Activated naive CD4-positive, alpha-beta T cell (primary cell): ENCODE measurements at regions not wholly inside any gene's neighbourhood (a gene's known extent, or its start where the extent isn't known, plus 50 kb on each side); places are given as distances from the start of the nearest gene placed in this dataset.
"Not testable (repeated sequence)": the region's sequence is repeated elsewhere in the genome, so short reads cannot be mapped to it uniquely, and the experiment has no call there.

Experiments used
- DNase-seq, 4 experiments: peaks; one replicate each; lab custom pipeline; 2025; lab: John Stamatoyannopoulos, UW

DNA sequence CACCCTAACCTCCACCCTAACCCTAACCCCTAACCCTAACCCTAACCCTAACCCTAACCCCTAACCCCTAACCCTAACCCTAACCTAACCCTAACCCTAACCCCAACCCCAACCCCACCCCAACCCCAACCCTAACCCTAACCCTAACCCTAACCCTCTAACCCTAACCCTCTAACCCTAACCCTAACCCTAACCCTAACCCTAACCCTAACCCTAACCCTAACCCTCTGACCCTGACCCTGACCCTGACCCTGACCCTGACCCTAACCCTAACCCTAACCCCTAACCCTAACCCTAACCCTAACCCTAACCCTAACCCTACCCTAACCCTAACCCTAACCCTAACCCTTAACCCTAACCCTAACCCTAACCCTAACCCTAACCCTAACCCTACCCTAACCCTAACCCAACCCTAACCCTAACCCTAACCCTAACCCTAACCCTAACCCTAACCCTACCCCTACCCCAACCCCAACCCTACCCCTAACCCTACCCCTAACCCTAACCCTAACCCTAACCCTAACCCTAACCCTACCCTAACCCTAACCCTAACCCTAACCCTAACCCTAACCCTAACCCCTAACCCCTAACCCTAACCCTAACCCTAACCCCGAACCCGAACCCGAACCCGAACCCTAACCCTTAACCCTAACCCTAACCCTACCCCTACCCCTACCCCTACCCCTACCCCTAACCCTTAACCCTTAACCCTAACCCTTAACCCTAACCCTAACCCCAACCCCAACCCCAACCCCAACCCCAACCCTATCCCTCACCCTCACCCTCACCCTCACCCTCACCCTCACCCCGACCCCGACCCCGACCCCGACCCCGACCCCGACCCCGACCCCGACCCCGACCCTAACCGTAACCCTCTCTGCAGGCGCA is 186.2 kb upstream of the CHL1 start:
- not testable (repeated sequence) for DNase-seq

DNA sequence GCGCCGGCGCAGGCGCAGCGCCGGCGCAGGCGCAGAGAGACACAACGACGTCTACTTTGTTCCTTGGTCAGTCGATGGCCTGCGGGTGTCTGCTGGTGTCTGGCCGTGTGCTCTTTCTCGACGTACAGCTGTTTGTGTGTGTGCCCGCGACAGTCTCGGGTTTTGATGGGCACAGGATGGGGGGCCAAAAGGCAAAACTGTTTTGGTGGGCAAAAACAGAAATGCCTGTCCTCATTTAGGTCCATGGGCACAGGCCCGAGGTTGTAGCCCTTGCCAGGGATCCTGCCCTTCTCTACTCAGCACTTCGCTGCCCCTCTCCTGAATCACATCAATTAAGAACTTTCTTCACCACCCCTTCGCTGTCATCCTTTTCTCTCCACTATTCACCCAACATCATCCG is 184.8 kb upstream of the CHL1 start:
- peak in 1 of 4 experiments; percentile 10 for DNase-seq

DNA sequence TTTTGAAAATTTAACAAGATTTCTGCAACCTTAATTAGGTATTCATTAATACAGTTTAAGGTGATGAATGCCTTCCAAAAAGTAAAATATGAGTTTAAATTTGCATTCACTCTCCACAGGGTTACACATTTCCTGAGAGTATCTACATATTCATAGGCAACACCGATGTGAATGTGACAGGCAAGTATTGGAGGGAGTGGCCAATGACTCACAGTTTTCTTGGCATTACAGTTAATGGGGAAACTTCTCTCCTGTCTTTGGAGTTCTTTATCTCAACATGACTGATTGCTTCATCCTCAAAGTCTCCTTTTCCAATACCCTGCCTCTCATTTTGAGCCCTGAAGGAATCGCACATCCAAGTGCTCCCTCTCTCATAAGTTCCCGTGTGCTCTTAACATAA is 181.9 kb upstream of the CHL1 start:
- DNase-seq, result no peak

DNA sequence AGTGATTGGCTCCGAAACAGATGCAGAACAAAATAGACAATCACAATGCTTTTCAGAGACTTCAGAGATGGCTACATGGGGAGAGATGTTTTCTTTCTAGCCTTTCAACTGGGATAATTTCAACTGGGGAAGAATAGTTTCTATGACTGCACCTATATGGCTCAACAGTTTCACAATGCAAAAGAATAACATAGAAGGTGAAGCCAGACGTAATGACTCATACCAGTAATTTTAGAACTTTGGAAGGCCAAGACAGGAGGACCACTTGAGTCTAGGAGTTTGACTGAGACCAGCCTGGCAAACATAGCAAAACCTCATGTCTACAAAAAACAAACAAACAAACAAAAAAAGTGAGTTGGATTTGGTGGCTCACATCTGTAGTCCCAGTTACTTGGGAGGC is 180.2 kb upstream of the CHL1 start:
- DNase-seq, result no peak

DNA sequence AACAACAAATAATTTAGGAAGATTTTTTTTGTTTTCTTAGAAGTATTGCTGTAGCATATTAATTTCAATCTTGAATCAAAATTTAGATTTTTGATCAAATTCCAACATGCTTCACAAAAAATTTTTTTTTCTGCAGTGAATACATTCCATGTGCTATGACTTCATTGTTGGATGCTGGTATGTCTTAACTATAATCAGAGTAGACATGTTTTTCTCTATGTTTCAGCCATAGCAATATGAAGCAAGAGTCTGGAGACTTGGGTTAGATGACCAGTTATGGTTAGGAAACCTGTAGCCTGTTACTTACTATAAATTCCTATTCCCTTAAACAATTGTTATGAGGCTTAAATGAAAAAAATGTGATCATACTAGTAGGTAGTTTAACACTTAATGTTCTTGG is 176.1 kb upstream of the CHL1 start:
- no peak for DNase-seq

DNA sequence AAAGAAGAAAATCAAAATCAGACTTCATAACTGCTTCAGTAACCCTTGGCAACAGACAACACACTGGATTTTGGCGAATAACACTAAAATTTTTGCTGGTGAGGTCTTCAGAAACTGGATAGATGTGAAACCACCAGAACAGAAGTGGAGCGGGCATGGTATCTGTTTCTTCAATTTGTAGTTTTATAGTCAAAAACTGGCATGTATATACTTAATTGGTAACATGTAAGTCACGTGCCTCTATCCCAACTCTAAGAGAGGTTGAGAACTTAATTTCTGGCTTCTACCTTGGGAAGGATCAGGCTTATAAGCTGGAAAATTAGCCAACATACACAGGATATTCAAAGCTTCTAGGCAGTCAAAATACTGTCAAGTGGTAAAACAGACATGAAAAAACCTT is 172.6 kb upstream of the CHL1 start:
- no peak for DNase-seq

DNA sequence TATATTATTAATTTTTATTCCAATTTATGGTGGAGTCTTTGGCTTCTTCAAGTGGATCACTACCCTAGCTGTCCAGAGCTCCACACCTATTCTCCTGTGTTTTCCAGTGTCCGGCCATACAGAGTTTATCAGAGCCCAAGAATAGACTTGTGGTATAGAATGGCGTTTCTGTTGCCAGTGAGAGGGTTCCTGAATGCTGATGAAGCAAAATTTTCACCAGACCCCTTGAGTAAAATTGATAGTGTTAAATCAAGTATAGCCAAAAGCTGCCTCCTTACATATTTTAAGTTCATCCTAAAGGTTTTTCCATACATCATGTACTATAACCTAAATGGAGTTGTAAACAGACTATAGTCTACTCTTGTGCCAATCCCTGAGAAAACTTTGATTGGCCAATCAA is 171.5 kb upstream of the CHL1 start:
- no peak for DNase-seq

DNA sequence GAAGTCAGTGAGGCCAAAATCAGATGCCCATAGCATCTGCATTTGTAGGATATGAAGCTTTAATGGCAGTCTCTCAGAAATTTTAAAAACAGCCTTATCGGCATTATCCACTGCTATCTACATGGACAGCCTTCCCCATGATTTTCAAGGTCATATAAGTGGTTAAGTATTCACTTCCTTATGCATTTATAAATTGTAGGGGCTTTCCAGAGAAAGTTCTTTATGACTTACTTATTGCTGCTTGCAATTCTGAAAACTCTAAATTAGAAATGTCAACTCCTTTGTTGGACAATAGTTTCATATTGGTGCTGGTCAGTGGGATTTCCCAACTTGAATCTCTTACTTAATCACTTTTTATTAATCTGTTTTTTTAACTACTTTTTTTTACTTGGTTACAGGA is 160.6 kb upstream of the CHL1 start:
- DNase-seq, result not testable (repeated sequence)

DNA sequence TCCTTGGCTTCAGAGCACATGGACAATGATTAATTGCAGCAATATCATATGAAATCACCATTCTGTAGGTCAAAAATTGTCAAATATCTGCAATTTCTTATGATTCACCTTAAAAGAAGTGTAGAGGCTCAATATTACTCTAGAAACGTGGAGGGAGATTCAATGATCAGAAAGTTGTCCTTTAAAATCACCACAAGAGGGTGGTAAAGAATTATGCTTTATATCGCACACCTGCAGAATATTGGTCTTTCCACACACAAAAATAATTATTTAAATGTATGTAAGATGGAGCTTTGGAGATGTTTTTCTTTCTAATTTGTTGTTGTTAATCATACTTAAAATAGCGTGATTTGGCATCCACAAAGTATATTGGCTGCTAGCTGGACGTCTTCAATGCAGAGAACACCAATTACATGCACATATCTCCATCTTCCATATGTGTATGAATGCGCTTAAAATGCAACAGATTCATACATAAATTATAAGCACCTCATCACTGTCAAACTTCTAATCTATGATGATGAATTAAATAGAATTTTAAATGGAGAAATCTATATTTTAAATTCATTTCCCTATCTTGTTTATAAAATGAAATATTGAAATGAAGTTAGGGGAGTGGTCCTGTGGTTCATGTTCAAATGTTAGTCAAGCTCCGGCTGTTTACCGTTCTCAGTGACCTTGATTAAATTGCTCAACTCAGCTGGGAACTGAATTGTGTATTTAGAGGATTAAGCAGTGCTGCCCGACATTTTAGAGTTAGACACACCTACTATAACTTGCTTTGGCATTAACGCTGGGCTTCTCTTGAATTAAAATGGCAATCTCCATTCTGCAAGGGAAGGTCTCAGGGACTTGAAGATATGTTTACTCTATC is 153.5 kb upstream of the CHL1 start:
- DNase-seq, result not testable (repeated sequence)

DNA sequence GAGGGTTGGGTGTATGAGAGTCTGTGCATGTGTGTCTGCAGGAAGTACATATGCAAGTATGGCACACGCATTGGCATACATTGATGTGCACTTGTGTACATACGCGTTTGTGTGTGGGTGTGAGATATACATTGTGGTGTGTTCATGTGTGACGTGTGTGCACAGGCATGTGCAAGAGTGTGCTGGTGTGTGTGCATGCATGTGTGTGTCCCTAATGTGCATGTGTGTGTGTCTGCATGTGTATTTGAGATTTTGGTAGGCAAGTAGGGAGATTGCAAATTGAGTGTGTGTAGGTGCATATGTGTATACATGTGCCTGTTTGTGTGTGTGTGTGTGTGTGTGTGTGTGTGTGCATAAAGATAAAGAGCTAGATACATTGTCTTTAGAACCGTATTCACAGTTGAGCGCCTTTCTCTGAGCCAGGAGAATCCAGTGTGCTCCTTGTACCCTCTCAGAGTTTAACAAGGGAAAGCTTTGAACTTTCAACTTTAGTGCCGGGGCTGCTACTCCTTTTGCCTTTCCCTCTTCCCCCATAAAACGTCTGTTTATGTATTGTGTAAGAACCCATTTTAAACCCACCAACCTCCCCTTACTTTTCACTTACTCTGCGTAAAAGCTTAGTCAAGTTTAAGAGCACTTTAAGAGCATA is 152.4 kb upstream of the CHL1 start:
- DNase-seq, result no peak

DNA sequence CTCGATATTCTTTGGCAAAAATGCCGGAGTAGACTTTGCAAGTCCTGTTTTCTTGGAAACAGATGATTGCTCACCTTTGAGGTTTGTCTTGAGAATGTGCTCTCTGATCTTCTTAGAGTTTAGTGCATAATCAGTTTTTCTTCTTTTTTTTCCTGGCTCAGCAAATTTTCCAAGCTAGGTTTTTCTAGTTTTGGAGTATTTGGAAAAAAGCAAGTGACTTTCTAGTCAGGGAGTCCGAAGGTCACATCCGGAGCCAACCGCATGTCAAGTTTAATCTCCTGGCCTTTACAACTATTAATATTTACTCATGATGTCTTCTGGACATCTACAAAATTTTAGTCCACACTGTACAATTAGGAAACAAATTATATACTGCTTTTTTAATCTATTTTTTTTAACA is 151.6 kb upstream of the CHL1 start:
- DNase-seq, result not testable (repeated sequence)

DNA sequence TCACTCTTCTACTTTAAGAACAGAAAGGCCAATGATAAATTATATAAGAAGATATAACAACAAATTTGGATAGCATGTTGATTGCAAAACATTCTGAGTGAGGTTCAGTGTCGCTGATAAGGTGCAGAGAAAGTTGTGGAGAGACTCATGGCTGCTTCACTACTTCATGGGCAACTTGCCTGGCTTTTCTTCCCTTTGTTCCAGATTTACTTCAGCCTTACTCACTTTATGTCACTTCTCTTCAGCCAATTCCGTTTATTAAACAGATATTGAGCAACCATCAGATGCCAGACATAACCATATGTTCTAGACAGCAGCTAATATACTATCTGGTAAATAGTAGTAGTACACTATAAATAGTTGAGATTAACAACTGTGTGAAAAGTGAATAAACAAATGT is 150.0 kb upstream of the CHL1 start:
- no peak for DNase-seq

DNA sequence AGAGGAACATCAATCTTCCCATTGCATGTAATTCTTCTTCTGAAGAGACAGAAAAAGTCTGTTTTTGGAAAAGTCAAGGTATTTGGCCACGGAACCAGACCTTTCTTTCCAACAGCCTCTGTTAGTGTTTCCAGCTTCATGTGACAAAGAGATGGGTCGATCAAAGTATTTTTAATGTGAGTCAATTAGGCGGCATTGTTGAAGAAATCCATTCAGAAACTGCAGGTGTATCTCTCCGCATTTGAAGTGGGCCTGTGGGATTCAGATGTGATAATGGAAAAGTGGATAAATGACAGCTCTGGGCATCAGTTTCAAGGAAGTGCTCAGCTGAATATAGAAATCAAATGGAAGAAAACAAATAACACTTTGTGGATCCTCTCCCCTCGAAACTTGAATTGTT is 143.1 kb upstream of the CHL1 start:
- not testable (repeated sequence) for DNase-seq

DNA sequence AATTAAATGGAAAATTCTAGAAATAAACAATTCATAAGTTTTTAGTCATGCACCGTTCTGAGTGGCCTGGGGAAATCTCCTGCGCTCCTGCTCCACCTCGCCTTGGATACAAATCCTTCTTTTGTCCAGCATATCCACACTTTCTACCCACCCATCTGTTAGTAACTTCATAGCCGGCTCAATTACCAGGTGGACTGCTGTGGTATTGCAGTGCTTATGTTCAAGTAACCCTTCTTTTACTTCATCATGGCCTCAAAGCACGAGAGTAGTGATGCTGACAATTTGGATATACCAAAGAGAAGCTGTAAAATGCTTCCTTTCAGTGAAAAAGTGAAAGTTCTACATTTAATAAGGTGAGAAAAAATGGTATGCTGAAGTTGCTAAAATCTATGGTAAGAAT is 142.3 kb upstream of the CHL1 start:
- no peak for DNase-seq

DNA sequence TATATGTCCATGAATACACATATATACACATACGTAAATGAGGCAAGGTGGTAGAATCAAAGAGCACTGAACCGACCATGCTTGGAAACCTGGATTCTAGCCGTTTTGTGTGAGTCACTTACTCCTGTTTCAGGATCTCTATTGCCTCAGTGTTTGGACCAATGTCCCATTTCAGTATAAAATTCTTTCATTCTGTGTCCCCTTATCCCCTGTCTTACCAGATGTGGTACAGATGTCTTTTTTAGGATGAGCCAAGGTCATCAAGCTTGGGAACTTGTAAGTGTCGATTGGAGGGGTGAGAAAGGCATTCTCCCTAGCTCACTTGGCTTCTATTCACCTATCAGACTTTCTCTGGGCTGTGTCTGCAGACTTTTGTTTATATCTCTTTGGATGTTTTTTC is 139.9 kb upstream of the CHL1 start:
- no peak for DNase-seq

DNA sequence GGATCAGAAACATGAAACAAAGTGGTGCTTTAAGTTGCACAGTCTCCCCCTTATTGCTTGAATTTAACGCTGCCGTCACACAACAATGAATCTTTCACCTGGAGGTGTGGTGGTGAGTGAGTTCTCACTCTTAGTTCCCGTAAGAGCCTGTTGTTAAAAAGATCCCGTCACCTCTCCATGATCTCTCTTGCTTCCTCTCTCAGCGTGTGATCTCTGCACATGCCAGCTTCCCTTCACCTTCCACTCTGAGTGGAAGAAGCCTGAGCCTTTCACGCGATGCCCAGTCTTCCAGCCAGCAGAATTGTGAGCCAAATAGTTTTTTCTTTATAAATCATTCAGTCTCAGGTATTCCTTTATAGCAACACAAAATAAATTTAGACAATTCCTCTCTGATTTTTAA is 136.7 kb upstream of the CHL1 start:
- DNase-seq, result no peak

DNA sequence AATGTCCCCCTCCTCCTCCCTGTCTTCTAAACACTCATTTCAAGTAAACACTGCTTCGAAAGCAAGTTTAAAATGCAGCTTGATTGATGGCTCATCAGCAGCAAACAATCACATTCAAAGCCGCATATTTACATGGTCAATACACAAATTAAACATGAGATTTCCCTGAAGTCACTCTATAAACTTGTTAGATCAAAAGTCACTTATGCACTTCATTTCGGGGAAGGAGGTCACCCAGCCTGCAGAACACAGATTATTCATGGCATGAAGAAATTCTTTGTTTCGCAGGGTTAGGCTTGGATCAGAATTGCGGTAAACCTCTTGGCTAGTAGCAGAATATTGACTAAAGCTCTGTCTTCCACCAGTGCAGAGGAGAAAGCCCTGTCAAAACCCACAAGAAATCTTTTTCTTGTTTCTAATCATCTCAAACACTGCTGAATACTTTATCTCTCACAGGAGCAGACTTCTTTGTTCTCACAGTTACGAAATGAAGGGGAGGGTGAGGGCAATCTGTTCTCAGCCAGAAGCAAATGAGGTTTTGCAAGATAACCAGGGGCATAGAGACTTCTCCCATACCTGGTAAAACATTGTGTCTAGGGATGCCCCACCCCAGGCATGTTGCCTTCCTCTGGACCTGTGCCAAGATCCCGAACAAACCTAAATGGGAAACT is 133.3 kb upstream of the CHL1 start:
- no peak for DNase-seq

DNA sequence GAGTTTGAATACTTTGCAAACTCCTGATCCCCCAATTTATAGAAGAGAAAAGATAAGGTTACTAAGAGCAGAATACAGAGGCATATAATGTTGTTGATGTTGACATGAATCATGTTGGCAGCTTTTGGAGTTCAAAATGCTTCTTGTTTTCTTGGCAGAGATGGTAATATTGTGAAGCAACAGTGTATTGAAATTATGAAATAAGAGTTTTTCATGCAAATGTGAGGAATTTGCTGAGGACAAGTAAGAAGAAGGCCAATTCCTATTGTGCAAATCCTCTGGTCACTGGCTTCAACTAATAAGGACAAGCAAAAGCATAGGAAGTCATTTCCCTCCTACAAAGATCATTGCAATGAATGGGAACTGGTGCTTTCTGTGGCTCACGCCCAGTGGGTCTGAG is 126.9 kb upstream of the CHL1 start:
- no peak for DNase-seq

DNA sequence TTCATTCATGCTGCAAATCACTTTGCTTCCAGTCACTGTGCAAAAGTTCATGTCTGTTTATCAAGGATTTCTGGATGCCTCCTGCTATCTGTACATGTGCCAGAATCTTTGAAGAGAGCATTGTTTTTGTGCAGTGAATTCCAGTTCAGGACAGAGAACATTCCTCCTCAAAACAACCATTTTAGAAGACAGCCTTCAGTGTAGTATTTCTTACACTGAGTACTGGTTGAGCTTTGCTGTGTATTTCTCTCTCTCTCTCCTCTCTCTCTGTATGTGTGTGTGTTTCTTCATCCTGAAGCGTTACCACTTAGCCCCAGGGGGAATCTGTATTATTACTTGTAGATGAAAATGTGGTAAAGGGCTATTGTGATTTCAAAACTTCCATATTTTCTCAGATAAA is 123.8 kb upstream of the CHL1 start:
- no peak for DNase-seq

DNA sequence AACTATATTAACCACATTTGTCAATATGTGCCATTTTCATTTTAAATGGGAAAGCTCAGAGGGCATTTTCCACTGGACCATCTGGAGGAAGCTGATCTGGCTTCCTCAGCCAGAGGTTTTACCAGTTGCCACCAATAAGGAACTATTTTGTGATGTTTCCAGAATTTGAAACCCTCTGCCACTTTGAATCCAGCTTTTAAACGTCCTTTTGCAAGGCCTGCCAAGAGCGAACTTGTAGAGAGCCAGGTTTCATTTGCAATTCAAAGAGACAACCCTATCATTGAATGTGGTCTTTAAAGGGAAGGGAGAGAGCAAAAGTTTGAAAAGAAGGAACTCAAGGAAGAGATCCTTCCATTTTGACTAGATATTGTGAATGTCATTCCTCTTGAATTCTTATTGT is 123.3 kb upstream of the CHL1 start:
- no peak for DNase-seq

DNA sequence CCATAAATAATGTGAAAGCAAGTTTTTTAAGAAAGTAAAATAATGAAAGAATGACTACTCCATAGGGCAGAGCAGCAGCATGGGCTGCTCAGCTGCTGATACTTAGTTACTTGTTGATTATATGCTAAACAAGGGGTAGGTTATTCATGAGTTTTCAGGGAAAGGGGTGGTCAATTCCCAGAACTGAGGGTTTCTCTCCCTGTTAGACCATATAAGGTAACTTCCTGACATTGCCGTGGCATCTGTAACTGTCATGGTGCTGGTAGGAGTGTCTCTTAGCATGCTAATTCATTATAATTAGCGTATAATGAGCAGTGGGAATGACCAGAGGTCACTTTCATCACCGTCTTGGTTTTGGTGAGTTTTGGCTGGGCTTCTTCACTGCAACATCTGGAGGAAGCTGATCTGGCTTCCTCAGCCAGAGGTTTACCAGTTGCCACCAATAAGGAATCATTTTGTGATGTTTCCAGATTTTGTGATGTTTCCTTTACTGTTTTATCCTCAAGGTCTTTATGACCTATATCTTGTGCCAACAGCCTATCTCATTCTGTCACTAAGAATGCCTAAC is 121.8 kb upstream of the CHL1 start:
- DNase-seq, result no peak

DNA sequence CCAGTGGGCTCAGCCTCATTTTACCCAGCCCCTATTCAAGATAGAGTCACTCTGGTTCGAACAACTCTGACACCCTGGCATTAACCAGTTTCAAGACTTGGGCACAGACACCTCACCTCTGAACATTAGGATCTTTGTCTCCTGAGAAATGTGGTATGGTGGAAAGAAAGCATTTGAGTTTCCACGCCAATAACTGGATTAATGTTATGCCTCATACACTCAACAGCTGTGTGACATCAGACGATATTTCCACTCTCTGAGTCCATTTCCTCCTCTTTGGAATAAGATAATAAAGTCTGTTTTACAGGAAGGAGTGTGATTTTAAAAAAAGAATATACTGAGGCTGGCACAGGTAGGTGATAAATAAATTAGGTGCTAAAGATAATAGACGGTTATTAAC is 121.3 kb upstream of the CHL1 start:
- DNase-seq, result no peak
